PFSK-1 (cell line): ENCODE measurements at regions not wholly inside any gene's neighbourhood (a gene's known extent, or its start where the extent isn't known, plus 50 kb on each side); places are given as distances from the start of the nearest gene placed in this dataset.

Source experiments
- FOXP2 ChIP-seq: optimal IDR thresholded peaks from 2 replicates; pipeline ENCODE3; 2011; ENCODE audit warnings: borderline replicate concordance, control low read depth, inconsistent platforms; ENCODE audit not compliant: insufficient read depth; ENCODE audit errors: extremely low read length, extremely low read depth
- POLR2AphosphoS5 ChIP-seq: IDR thresholded peaks from 2 replicates; pipeline ENCODE4 v1.6.1; 2012; ENCODE audit warnings: low read depth, mild to moderate bottlenecking, control low read depth, low read length, moderate library complexity
- SIN3A ChIP-seq: IDR thresholded peaks from 2 replicates; pipeline ENCODE4 v1.6.1; 2012; ENCODE audit warnings: mild to moderate bottlenecking, low read length, moderate library complexity, borderline replicate concordance; ENCODE audit not compliant: insufficient read depth
- TAF1 ChIP-seq: IDR thresholded peaks from 2 replicates; pipeline ENCODE4 v1.6.1; 2012; ENCODE audit warnings: low read length, control low read depth, borderline replicate concordance; ENCODE audit not compliant: insufficient read depth
- TF ChIP-seq, protein P1 (sequence below), 2 experiments: IDR thresholded peaks; 2 replicates each; pipeline versions ENCODE4 v1.6.1 to v1.8.0; 2011 to 2012; ENCODE audit warnings: low read depth in 2 of 2, low read length in 2 of 2, control low read depth in 1 of 2, inconsistent platforms in 1 of 2, mild to moderate bottlenecking in 1 of 2, moderate library complexity in 1 of 2; ENCODE audit not compliant: insufficient read depth in 1 of 2

DNA sequence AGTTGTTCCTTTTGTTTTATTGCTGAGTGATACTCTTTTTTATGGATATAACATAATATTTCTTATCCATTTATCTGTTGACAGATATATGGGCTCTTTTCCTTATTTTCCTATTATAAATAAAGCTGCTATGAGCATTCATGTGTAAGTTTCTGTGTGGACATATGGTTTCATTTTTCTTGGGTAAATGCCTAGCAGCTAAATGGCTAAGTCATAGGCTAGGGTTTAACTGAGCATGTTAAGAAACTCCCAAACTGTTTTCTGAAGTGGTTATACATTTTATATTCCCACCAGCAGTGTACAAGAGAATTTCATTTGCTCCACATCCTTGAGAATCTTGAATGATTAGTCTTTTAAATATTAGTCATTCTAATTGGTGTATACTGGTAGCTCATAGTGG is 786.6 kb upstream of the CDH2 start:
- TF ChIP-seq SIN3A (no peak), FOXP2 (no peak), POLR2AphosphoS5 (no peak), TAF1 (no peak)
- TF ChIP-seq, protein P1, sequence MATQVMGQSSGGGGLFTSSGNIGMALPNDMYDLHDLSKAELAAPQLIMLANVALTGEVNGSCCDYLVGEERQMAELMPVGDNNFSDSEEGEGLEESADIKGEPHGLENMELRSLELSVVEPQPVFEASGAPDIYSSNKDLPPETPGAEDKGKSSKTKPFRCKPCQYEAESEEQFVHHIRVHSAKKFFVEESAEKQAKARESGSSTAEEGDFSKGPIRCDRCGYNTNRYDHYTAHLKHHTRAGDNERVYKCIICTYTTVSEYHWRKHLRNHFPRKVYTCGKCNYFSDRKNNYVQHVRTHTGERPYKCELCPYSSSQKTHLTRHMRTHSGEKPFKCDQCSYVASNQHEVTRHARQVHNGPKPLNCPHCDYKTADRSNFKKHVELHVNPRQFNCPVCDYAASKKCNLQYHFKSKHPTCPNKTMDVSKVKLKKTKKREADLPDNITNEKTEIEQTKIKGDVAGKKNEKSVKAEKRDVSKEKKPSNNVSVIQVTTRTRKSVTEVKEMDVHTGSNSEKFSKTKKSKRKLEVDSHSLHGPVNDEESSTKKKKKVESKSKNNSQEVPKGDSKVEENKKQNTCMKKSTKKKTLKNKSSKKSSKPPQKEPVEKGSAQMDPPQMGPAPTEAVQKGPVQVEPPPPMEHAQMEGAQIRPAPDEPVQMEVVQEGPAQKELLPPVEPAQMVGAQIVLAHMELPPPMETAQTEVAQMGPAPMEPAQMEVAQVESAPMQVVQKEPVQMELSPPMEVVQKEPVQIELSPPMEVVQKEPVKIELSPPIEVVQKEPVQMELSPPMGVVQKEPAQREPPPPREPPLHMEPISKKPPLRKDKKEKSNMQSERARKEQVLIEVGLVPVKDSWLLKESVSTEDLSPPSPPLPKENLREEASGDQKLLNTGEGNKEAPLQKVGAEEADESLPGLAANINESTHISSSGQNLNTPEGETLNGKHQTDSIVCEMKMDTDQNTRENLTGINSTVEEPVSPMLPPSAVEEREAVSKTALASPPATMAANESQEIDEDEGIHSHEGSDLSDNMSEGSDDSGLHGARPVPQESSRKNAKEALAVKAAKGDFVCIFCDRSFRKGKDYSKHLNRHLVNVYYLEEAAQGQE (IDR thresholded peaks at IDR 0.05; ENCODE audit: insufficient read depth in 1 of 2, low read depth in 2 of 2, low read length in 2 of 2) = no peak

DNA sequence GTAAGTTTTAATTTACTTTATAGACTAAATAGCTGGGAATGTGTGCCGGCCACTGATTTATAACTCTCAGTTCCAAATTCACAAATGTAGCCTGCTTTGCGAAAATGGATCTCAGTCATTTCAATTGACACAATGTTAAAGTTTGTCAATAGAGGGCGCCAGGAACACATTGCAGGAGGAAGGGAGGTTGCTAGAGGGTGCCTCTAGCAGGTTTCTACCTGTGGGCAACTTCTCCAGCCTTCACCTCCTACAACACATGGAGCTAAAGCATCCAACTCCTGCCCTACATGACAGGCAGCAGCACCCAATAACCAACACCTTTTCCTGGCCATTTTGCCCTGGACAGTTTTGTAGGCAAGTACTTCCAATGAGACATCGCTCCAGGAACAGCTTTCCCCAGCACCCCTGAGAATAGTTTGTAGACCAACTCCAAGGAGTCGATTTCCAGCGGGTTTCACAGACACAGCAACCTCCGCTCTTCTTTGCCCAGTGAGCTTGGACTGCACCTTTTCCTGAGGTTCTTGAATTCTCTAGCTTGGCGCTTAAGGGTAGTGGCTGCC is 784.8 kb upstream of the CDH2 start:
- TF ChIP-seq FOXP2 (no peak), TAF1 (no peak), POLR2AphosphoS5 (no peak), SIN3A (no peak)
- TF ChIP-seq, protein P1 (IDR thresholded peaks at IDR 0.05; ENCODE audit: insufficient read depth in 1 of 2, low read depth in 2 of 2, low read length in 2 of 2) = no peak

DNA sequence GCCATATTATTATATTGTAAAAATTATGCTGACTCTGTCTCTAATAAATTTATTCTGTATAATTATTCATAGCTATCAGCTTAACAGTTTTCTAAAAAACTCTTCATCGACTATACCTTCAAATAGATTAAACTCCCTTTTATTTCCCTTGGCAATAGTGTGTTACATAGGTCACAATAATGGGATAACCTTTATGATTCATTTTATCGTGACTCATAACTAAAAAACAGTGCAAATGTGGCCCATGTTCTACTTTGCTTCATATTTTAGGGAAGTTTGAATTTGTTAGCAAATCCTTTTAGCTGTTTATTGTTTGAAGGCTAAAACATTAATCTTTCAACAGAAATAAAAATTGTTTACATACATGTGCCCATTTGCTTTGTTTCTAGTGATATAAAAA is 783.2 kb upstream of the CDH2 start:
- TF ChIP-seq, protein P1 (IDR thresholded peaks at IDR 0.05; ENCODE audit: insufficient read depth in 1 of 2, low read depth in 2 of 2, low read length in 2 of 2) = no peak
- TF ChIP-seq POLR2AphosphoS5 = no peak
- TF ChIP-seq TAF1 = no peak
- no peak for TF ChIP-seq FOXP2
- TF ChIP-seq SIN3A = no peak

DNA sequence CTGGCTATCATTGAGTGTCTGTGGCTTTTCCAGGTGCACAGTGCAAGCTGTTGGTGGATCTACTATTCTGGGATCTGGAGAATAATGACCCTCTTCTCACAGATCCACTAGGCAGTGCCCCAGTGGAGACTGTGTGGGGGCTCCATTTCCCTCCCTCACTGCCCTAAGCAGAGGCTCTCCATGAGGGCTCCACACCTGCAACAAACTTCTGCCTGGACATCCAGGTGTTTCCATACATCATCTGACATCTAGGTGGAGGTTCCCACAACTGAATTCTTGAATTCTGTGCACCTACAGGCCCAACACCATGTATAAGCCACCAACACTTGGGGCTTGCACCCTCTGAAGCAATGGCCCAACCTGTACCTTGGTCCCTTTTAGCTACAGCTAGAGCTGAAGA is 775.4 kb upstream of the CDH2 start:
- TF ChIP-seq FOXP2 (no peak), SIN3A (no peak), TAF1 (no peak), POLR2AphosphoS5 (no peak)
- TF ChIP-seq, protein P1 (IDR thresholded peaks at IDR 0.05; ENCODE audit: insufficient read depth in 1 of 2, low read depth in 2 of 2, low read length in 2 of 2) = no peak

DNA sequence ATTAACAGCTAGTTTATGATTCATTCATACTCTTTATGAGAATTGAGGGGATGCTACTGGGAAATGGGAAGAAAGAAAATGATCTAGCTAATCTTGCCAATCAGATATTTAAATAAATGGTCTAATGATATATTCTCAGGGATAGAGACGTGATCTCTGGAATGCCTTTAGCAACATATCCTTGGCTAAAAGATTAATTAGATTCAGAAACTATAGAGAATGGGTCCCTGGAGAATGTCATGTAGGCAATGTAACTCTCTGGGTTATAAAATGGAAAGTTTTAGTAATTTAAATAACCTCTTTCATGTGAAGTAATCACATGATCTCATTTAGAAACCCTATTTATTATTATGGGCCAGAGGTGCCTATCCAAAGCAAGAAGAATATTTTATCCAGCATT is 771.0 kb upstream of the CDH2 start:
- no peak for TF ChIP-seq SIN3A
- TF ChIP-seq, protein P1 (IDR thresholded peaks at IDR 0.05; ENCODE audit: insufficient read depth in 1 of 2, low read depth in 2 of 2, low read length in 2 of 2) = no peak
